AG09309 (cell line): ENCODE measurements at regions not wholly inside any gene's neighbourhood (a gene's known extent, or its start where the extent isn't known, plus 50 kb on each side); places are given as distances from the start of the nearest gene placed in this dataset.

Experiments used
- DNase-seq: peaks from one replicate; pipeline ENCODE4 v3.0.0-alpha.2; 2010; ENCODE audit warnings: low read depth
- H3K4me3 ChIP-seq: 2 replicates; pipeline ENCODE4 v1.5.1; 2011; ENCODE audit warnings: mild to moderate bottlenecking, low read depth, low read length, moderate library complexity; ENCODE audit not compliant: control insufficient read depth
- TF ChIP-seq, protein P1 (sequence below): IDR thresholded peaks from 2 replicates; pipeline ENCODE4 v1.5.1; 2011; ENCODE audit warnings: mild to moderate bottlenecking, low read depth, low read length, inconsistent platforms; ENCODE audit not compliant: insufficient read depth, control insufficient read depth; ENCODE audit errors: missing control alignments

DNA sequence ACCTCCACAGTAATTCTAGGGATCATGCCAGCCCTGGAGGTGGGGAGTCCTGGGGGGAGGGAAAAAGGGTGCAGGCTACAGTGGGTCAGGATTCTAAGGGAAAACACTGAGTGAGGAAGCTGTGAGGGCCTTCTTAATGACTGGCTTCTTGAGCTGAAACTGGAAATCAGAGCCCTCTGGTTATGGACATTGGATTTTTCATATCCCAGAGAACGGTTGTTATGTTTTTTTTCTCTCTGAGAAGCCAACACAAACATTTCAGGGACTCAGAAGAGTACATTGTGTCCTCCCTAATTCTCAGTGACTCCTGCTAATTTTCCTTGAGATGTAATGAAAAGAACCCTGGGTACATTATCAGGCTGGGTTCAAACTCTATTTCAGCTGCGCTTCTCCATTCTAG is 162.4 kb upstream of the PRDX4 start:
- H3K4me3 ChIP-seq, result no peak overlapping the region
- TF ChIP-seq, protein P1, sequence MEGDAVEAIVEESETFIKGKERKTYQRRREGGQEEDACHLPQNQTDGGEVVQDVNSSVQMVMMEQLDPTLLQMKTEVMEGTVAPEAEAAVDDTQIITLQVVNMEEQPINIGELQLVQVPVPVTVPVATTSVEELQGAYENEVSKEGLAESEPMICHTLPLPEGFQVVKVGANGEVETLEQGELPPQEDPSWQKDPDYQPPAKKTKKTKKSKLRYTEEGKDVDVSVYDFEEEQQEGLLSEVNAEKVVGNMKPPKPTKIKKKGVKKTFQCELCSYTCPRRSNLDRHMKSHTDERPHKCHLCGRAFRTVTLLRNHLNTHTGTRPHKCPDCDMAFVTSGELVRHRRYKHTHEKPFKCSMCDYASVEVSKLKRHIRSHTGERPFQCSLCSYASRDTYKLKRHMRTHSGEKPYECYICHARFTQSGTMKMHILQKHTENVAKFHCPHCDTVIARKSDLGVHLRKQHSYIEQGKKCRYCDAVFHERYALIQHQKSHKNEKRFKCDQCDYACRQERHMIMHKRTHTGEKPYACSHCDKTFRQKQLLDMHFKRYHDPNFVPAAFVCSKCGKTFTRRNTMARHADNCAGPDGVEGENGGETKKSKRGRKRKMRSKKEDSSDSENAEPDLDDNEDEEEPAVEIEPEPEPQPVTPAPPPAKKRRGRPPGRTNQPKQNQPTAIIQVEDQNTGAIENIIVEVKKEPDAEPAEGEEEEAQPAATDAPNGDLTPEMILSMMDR, result no peak
- DNase-seq, result no peak

DNA sequence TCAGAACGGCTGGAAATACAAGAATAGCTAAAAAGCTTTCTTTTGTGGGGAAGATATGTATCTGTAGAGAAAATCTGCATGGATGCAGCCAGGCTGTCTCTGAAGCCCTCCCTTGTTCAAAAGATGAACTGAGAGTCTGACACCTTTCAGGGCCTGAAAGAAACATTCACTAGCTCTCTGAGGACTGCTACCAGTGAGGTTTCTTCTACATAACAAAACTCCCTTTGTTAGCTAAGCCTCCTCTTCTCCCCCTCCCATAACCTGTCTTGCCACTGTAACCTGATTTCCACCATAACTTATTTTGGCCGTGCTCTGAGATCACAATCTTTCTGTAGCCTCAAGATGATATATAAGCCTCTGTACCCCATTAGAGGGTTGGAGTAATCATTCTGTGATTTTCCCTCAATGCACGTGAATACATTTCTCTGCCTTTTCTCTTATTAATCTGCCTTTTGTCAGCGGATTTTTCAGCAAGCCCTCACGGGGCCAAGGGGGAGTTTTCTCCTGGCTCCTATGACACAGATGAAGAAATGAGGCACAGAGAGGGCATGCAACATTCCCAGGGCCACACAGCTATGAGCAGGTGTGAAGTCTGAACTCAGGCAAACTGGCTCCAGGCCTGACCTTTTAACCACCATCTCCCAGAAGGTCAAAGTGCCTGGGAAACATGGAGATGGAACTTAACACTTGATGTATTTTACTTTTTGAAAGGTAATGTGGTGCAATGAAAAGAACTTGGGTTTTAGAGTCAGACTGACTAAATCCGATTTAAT is 161.6 kb upstream of the PRDX4 start:
- TF ChIP-seq, protein P1, result no peak

DNA sequence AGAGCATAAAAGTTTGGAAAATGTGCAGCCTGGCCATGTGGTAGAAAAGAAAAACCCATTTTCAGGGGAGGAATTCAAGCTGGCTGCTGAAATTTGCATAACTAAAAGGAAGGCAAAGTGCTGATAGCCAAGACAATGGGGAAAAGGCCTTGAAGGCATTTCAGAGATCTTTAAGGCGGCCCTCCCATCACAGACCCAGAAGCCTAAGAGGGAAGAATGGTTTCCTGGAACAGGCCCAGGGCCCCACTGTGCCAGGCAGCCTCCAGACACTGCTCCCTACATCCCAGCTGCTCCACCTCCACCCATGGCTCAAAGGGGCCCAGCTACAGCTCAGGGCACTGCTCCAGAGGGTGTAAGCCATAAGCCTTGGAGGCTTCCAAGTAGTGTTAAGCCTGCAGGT is 158.0 kb upstream of the PRDX4 start:
- TF ChIP-seq, protein P1, result no peak
- DNase-seq, result no peak
- H3K4me3 ChIP-seq, result no peak overlapping the region

More for the DNA sequence above, 161.6 kb upstream of the PRDX4 start:
- H3K4me3 ChIP-seq, result no peak overlapping the region
- no peak for DNase-seq

DNA sequence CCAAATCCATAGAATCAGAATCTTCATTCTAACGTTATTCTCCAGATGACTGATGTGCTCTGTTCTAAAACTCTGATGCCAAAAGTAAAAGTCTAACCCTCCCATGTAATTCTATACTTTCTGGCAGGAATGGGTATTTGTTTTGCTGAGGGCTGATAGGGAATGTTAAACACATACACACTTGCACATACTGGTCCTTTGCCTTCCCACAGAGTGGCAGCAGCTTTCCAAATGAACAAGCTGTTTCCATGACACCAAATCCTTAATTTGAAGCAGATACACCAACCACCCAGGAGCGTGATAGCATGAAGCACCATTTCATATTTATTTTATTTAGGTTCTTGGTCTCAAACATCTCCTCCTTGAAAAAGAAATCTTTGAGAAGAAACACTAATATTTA is 155.5 kb upstream of the PRDX4 start:
- no peak for DNase-seq
- H3K4me3 ChIP-seq, result no peak overlapping the region
- TF ChIP-seq, protein P1, result no peak

DNA sequence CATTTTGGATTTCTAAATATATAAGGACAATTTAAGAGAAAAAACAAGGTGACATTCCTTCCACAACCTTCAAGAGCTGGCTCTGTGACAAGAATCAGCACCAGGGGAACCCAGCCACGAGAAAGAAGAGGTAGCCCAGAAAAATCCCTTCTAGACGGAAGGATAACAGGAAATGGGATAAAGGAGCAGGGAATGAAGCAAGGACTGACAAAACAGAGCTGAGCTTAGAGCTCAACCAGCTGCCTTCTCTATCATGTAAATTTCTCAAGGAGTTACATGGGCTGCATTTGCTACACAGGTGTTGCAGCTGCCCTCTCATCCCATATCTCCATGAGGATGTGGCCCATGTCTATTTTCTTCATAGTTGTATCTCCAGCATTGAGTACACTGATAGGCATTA is 154.2 kb upstream of the PRDX4 start:
- TF ChIP-seq, protein P1, result no peak
- DNase-seq, result no peak
- H3K4me3 ChIP-seq, result no peak overlapping the region

DNA sequence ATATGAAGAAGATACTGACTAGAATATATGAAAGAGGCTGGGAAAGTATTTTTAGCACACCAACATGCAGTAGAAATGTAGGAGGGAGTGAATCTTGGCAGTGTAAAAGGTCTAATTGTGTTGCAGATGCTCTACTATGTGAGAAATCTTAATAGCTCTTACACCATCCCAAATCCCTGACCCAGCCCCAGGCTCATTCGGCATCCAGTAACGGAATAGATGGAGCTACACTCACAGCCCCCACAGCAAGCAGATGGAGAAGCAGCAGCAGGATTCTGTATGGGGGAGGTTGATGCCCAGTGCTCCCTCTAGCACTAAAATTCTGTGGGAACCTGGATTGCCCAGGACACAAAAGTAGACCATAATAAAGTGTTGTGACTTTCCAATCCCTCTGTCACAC is 153.2 kb upstream of the PRDX4 start:
- DNase-seq, result no peak
- TF ChIP-seq, protein P1, result no peak
- H3K4me3 ChIP-seq, result no peak overlapping the region
